T-helper 2 cell treated with Interferon-gamma antibody and Interleukin-4, amounts not matched to agents 5 μg/mL and 100 μg/mL, for 36 hours (primary cell): ENCODE measurements at regions not wholly inside any gene's neighbourhood (a gene's known extent, or its start where the extent isn't known, plus 50 kb on each side); places are given as distances from the start of the nearest gene placed in this dataset.

Experiments
- DNase-seq: peaks from one replicate; pipeline ENCODE4 v3.0.0; 2021; ENCODE audit warnings: low spot score
- H3K27ac Mint-ChIP-seq: one replicate; pipeline ENCODE4 v1.8.0; 2021; ENCODE audit warnings: mild to moderate bottlenecking, mixed read lengths
- H3K27me3 Mint-ChIP-seq: one replicate; pipeline ENCODE4 v1.8.0; 2021; ENCODE audit warnings: low read depth, mixed read lengths
- H3K36me3 Mint-ChIP-seq: one replicate; pipeline ENCODE4 v1.8.0; 2021; ENCODE audit warnings: low read depth, mixed read lengths
- H3K4me1 Mint-ChIP-seq: one replicate; pipeline ENCODE4 v1.8.0; 2021; ENCODE audit warnings: low read depth, mixed read lengths
- H3K4me3 Mint-ChIP-seq: one replicate; pipeline ENCODE4 v1.8.0; 2022; ENCODE audit warnings: mild to moderate bottlenecking, moderate library complexity, mixed read lengths
- H3K9me3 Mint-ChIP-seq: one replicate; pipeline ENCODE4 v1.8.0; 2021; ENCODE audit warnings: mixed read lengths

- H3K9me3 Mint-ChIP-seq: peaks cover 11% of the 10 kb centered on the region
- no peaks in the 10 kb centered on the region for H3K4me1 Mint-ChIP-seq
- no peak overlapping the region for H3K27ac Mint-ChIP-seq
- no peak for DNase-seq
- no peaks in the 10 kb centered on the region for H3K27me3 Mint-ChIP-seq
- no peaks in the 10 kb centered on the region for H3K36me3 Mint-ChIP-seq
- H3K4me3 Mint-ChIP-seq: no peak overlapping the region
These were observed 55.0 kb downstream of the SOX4 start for GRCh38 chr6:21648475-21649050.

- no peak overlapping the region for H3K27ac Mint-ChIP-seq
- H3K9me3 Mint-ChIP-seq: peaks cover 11% of the 10 kb centered on the region
- no peak overlapping the region for H3K4me3 Mint-ChIP-seq
- no peaks in the 10 kb centered on the region for H3K36me3 Mint-ChIP-seq
- peaks cover 7% of the 10 kb centered on the region for H3K27me3 Mint-ChIP-seq
- no peaks in the 10 kb centered on the region for H3K4me1 Mint-ChIP-seq
- no peak for DNase-seq
These were observed 59.8 kb downstream of the SOX4 start for GRCh38 chr6:21653323-21653722.

- H3K36me3 Mint-ChIP-seq: no peaks in the 10 kb centered on the region
- H3K27ac Mint-ChIP-seq: no peak overlapping the region
- peaks cover 7% of the 10 kb centered on the region for H3K27me3 Mint-ChIP-seq
- H3K4me3 Mint-ChIP-seq: no peak overlapping the region
- no peak for DNase-seq
- H3K4me1 Mint-ChIP-seq: no peaks in the 10 kb centered on the region
- H3K9me3 Mint-ChIP-seq: peaks cover 11% of the 10 kb centered on the region
These were observed 60.4 kb downstream of the SOX4 start for GRCh38 chr6:21653905-21654304.

GRCh38 chr6:21654361-21654760, 60.8 kb downstream of the SOX4 start:
- DNase-seq: no peak
- no peaks in the 10 kb centered on the region for H3K4me1 Mint-ChIP-seq
- H3K36me3 Mint-ChIP-seq: no peaks in the 10 kb centered on the region
- H3K27me3 Mint-ChIP-seq: peaks cover 7% of the 10 kb centered on the region
- H3K27ac Mint-ChIP-seq: no peak overlapping the region
- peaks cover 11% of the 10 kb centered on the region for H3K9me3 Mint-ChIP-seq
- H3K4me3 Mint-ChIP-seq: no peak overlapping the region

GRCh38 chr6:21663966-21664313, 70.4 kb downstream of the SOX4 start:
- H3K27me3 Mint-ChIP-seq: peaks cover 65% of the 10 kb centered on the region
- no peaks in the 10 kb centered on the region for H3K9me3 Mint-ChIP-seq

GRCh38 chr6:21664314-21665109, 71.0 kb downstream of the SOX4 start:
- H3K4me1 Mint-ChIP-seq: peaks cover 18% of the 10 kb centered on the region
- H3K36me3 Mint-ChIP-seq: no peaks in the 10 kb centered on the region
- no peak overlapping the region for H3K27ac Mint-ChIP-seq
- no peaks in the 10 kb centered on the region for H3K9me3 Mint-ChIP-seq
- DNase-seq: peak; percentile 22
- peak overlapping the region; percentile 74 for H3K4me3 Mint-ChIP-seq
- H3K27me3 Mint-ChIP-seq: peaks cover 68% of the 10 kb centered on the region

More at GRCh38 chr6:21663966-21664313, 70.4 kb downstream of the SOX4 start:
- no peak for DNase-seq
- H3K27ac Mint-ChIP-seq: no peak overlapping the region
- peaks cover 18% of the 10 kb centered on the region for H3K4me1 Mint-ChIP-seq
- H3K36me3 Mint-ChIP-seq: no peaks in the 10 kb centered on the region
- peak overlapping the region; percentile 7 for H3K4me3 Mint-ChIP-seq

- peak overlapping the region; percentile 74 for H3K4me3 Mint-ChIP-seq
These were observed 71.5 kb downstream of the SOX4 start for GRCh38 chr6:21665110-21665391.

GRCh38 chr6:21665392-21666200, 72.0 kb downstream of the SOX4 start:
- no peak for DNase-seq
- Mint-ChIP-seq H3K27ac (no peak overlapping the region), H3K36me3 (no peaks in the 10 kb centered on the region), H3K27me3 (peaks cover 71% of the 10 kb centered on the region), H3K9me3 (no peaks in the 10 kb centered on the region), H3K4me1 (peaks cover 18% of the 10 kb centered on the region), H3K4me3 (peak overlapping the region; percentile 74)

More at GRCh38 chr6:21665110-21665391, 71.5 kb downstream of the SOX4 start:
- no peak for DNase-seq
- H3K9me3 Mint-ChIP-seq: no peaks in the 10 kb centered on the region
- no peak overlapping the region for H3K27ac Mint-ChIP-seq
- no peaks in the 10 kb centered on the region for H3K36me3 Mint-ChIP-seq
- peaks cover 68% of the 10 kb centered on the region for H3K27me3 Mint-ChIP-seq
- H3K4me1 Mint-ChIP-seq: peaks cover 18% of the 10 kb centered on the region

- H3K27me3 Mint-ChIP-seq: peaks cover 69% of the 10 kb centered on the region
These were observed 72.7 kb downstream of the SOX4 start for GRCh38 chr6:21666201-21666691.

GRCh38 chr6:21666853-21667681, 73.5 kb downstream of the SOX4 start:
- Mint-ChIP-seq H3K4me3 (peak overlapping the region; percentile 72), H3K4me1 (peaks cover 18% of the 10 kb centered on the region), H3K9me3 (no peaks in the 10 kb centered on the region), H3K36me3 (no peaks in the 10 kb centered on the region), H3K27me3 (peaks cover 69% of the 10 kb centered on the region), H3K27ac (no peak overlapping the region)
- DNase-seq: no peak

More at GRCh38 chr6:21666201-21666691, 72.7 kb downstream of the SOX4 start:
- peak; percentile 19 for DNase-seq
- H3K9me3 Mint-ChIP-seq: no peaks in the 10 kb centered on the region
- H3K27ac Mint-ChIP-seq: no peak overlapping the region
- peaks cover 18% of the 10 kb centered on the region for H3K4me1 Mint-ChIP-seq
- H3K4me3 Mint-ChIP-seq: peak overlapping the region; percentile 72
- H3K36me3 Mint-ChIP-seq: no peaks in the 10 kb centered on the region

GRCh38 chr6:21668795-21669194, 75.2 kb downstream of the SOX4 start:
- Mint-ChIP-seq H3K36me3 (no peaks in the 10 kb centered on the region), H3K4me3 (no peak overlapping the region), H3K4me1 (peaks cover 18% of the 10 kb centered on the region), H3K27me3 (peaks cover 59% of the 10 kb centered on the region), H3K27ac (no peak overlapping the region), H3K9me3 (no peaks in the 10 kb centered on the region)
- DNase-seq: no peak

- Mint-ChIP-seq H3K4me1 (no peaks in the 10 kb centered on the region), H3K4me3 (no peak overlapping the region), H3K27me3 (peaks cover 6% of the 10 kb centered on the region), H3K9me3 (no peaks in the 10 kb centered on the region), H3K27ac (no peak overlapping the region), H3K36me3 (no peaks in the 10 kb centered on the region)
- no peak for DNase-seq
These were observed 83.2 kb downstream of the SOX4 start for GRCh38 chr6:21676769-21677168.

GRCh38 chr6:21678990-21679389, 85.4 kb downstream of the SOX4 start:
- Mint-ChIP-seq H3K9me3 (no peaks in the 10 kb centered on the region), H3K4me3 (no peak overlapping the region), H3K4me1 (no peaks in the 10 kb centered on the region), H3K36me3 (no peaks in the 10 kb centered on the region), H3K27ac (no peak overlapping the region), H3K27me3 (no peaks in the 10 kb centered on the region)
- DNase-seq: no peak
